Tibial nerve (tissue), 4 donors: ENCODE measurements at regions not wholly inside any gene's neighbourhood (a gene's known extent, or its start where the extent isn't known, plus 50 kb on each side); places are given as distances from the start of the nearest gene placed in this dataset.

ENCODE experiments used
- DNase-seq, 2 donors: peaks; one replicate each; pipeline ENCODE4 v3.0.0-alpha.2; 2019; ENCODE audit warnings: low spot score in 2 of 2
- H3K27ac ChIP-seq, 4 donors: fragments of 200-600 bp; sonication (generic) in 3 of 4; one replicate each; pipeline ENCODE4 v1.5.1; 2017 to 2019; ENCODE audit warnings: mild to moderate bottlenecking in 1 of 4
- H3K27me3 ChIP-seq, 2 donors: fragments of 200-600 bp; sonication (generic) in 1 of 2; one replicate each; pipeline versions ENCODE4 v1.5.1 to v1.6.0; 2017 to 2019
- H3K36me3 ChIP-seq, 3 donors: fragments of 200-600 bp; sonication (generic); one replicate each; pipeline ENCODE4 v1.5.1; 2018 to 2019
- H3K4me1 ChIP-seq, 4 donors: fragments of 200-600 bp; sonication (generic) in 3 of 4; one replicate each; pipeline ENCODE4 v1.5.1; 2017 to 2019
- H3K4me3 ChIP-seq, 4 donors: fragments of 200-600 bp; sonication (generic) in 3 of 4; one replicate each; pipeline ENCODE4 v1.5.1; 2017 to 2019; ENCODE audit warnings: mild to moderate bottlenecking in 1 of 4, moderate library complexity in 1 of 4
- H3K9me3 ChIP-seq, 4 donors: fragments of 200-600 bp; sonication (generic) in 3 of 4; one replicate each; pipeline ENCODE4 v1.5.1; 2017 to 2019
- CTCF ChIP-seq, 5 experiments: fragments of 200-600 bp in 3 of 5; fragments of 450-650 bp in 2 of 5; sonication (generic) in 3 of 5; IDR thresholded peaks; one replicate each; pipeline ENCODE4 v1.5.1; 2016 to 2019; ENCODE audit warnings: antibody characterized with exemption in 5 of 5, mild to moderate bottlenecking in 3 of 5, moderate library complexity in 2 of 5
- EP300 ChIP-seq, 2 donors: sonication (generic); formaldehyde crosslinking; IDR thresholded peaks; one replicate each; pipeline ENCODE4 v1.6.1; 2017; ENCODE audit warnings: antibody characterized with exemption in 2 of 2, mild to moderate bottlenecking in 1 of 2
- POLR2A ChIP-seq, 2 donors: fragments of 450-650 bp; IDR thresholded peaks; one replicate each; pipeline ENCODE4 v1.6.1; 2017; ENCODE audit warnings: antibody characterized with exemption in 2 of 2, mild to moderate bottlenecking in 2 of 2, moderate library complexity in 2 of 2
- WGBS, 2 donors: methylation state at CpG; one replicate each; pipeline ENCODE4 v1.1.5; 2018; 5-methylcytosine and 5-hydroxymethylcytosine counted together

- Histone ChIP-seq H3K27ac (no peak overlapping the region), H3K4me3 (no peak overlapping the region), H3K4me1 (no peaks in the 10 kb centered on the region), H3K27me3 (no peaks in the 10 kb centered on the region), H3K36me3 (no peaks in the 10 kb centered on the region), H3K9me3 (no peaks in the 10 kb centered on the region)
- WGBS, 2 donors = 90 to 96% methylated on average over 3 of the region's 3 CpGs
- TF ChIP-seq POLR2A (IDR thresholded peaks at IDR 0.05) (no peak), CTCF (IDR thresholded peaks at IDR 0.05) (no peak), EP300 (IDR thresholded peaks at IDR 0.05) (no peak)
- no peak for DNase-seq
Observed at GRCh38 chr11:110824912-110825620, 112.8 kb upstream of the ARHGAP20 start.

GRCh38 chr11:110818032-110818687 is 105.9 kb upstream of the ARHGAP20 start:
- H3K27me3 ChIP-seq = no peaks in the 10 kb centered on the region
- WGBS, 2 donors = 89 to 94% methylated on average over 6 of the region's 6 CpGs
- H3K9me3 ChIP-seq = peaks cover 0 to 4% (median 0%) of the 10 kb centered on the region in 4 donors
- H3K4me3 ChIP-seq = no peak overlapping the region
- DNase-seq = no peak
- no peak overlapping the region for H3K27ac ChIP-seq
- H3K36me3 ChIP-seq = no peaks in the 10 kb centered on the region
- TF ChIP-seq POLR2A (IDR thresholded peaks at IDR 0.05) (no peak), EP300 (IDR thresholded peaks at IDR 0.05) (no peak), CTCF (IDR thresholded peaks at IDR 0.05) (no peak)
- H3K4me1 ChIP-seq = no peaks in the 10 kb centered on the region

- TF ChIP-seq POLR2A (IDR thresholded peaks at IDR 0.05) (no peak), EP300 (IDR thresholded peaks at IDR 0.05) (no peak), CTCF (IDR thresholded peaks at IDR 0.05) (no peak)
- H3K9me3 ChIP-seq = peaks cover 0 to 4% (median 0%) of the 10 kb centered on the region in 4 donors
- H3K27me3 ChIP-seq = no peaks in the 10 kb centered on the region
- H3K36me3 ChIP-seq = no peaks in the 10 kb centered on the region
- no peak for DNase-seq
- 62 to 63% methylated on average over 5 of the region's 5 CpGs for WGBS, 2 donors
- H3K4me3 ChIP-seq = no peak overlapping the region
- peaks cover 0 to 10% (median 0%) of the 10 kb centered on the region in 4 donors for H3K4me1 ChIP-seq
- peak overlapping the region in 1 of 4 donors; percentile 1 for H3K27ac ChIP-seq
Observed at GRCh38 chr11:110812086-110812733, 100.0 kb upstream of the ARHGAP20 start.

GRCh38 chr11:110809417-110810199 is 97.4 kb upstream of the ARHGAP20 start:
- no peak overlapping the region for H3K27ac ChIP-seq
- no peaks in the 10 kb centered on the region for H3K36me3 ChIP-seq
- TF ChIP-seq CTCF (IDR thresholded peaks at IDR 0.05) (no peak), POLR2A (IDR thresholded peaks at IDR 0.05) (no peak), EP300 (IDR thresholded peaks at IDR 0.05) (no peak)
- H3K9me3 ChIP-seq = no peaks in the 10 kb centered on the region
- H3K27me3 ChIP-seq = no peaks in the 10 kb centered on the region
- 83 to 85% methylated on average over 6 of the region's 6 CpGs for WGBS, 2 donors
- H3K4me1 ChIP-seq = peaks cover 0 to 10% (median 0%) of the 10 kb centered on the region in 4 donors
- H3K4me3 ChIP-seq = no peak overlapping the region
- DNase-seq = no peak
